OCI-LY3 (cell line): ENCODE measurements at regions not wholly inside any gene's neighbourhood (a gene's known extent, or its start where the extent isn't known, plus 50 kb on each side); places are given as distances from the start of the nearest gene placed in this dataset.

Experiments
- CTCF ChIP-seq: fragments of 200-600, 300-600 bp; sonication (generic); IDR thresholded peaks from 2 replicates; pipeline ENCODE4 v1.5.1; 2014; ENCODE audit warnings: antibody characterized with exemption, low read length, low read depth
- EZH2phosphoT487 ChIP-seq: fragments of 200-600 bp; shearing (Covaris generic); IDR thresholded peaks from 2 replicates; pipeline ENCODE4 v1.6.1; 2018; ENCODE audit warnings: antibody characterized with exemption, mixed run types, low read depth

DNA sequence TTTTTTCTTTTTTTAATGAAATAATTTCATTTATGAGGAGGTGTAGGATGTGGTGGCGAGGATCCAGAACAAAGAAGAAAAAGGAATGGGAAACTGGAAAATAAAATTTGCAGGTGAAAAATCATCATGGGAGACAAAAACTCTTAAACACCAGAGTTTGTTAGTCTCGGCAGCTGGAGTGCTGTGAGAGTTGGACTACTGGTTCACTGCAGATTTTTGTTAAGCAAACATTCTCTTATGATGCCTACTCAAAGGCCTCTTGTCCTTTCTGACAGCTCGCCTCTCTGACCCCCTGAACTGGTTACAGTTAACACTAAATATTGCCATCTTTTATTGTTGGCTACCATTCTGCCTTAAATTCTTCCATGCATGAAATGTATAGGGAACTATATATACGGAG is 152.4 kb upstream of the DPH6 start:
- TF ChIP-seq CTCF = no peak
- no peak for TF ChIP-seq EZH2phosphoT487
